ENCODE measurements at regions not wholly inside any gene's neighbourhood (a gene's known extent, or its start where the extent isn't known, plus 50 kb on each side); places are given as distances from the start of the nearest gene placed in this dataset.

GRCh38 chr7:35430547-35431153, 176.8 kb upstream of the TBX20 start:
- TF ChIP-seq POLR2A (IDR thresholded peaks at IDR 0.05; ENCODE audit: low read length) (no peak), GATA1 (IDR thresholded peaks at IDR 0.05; ENCODE audit: low read depth, low read length) (no peak)
- DNase-seq = peak; percentile 26 to 45

GRCh38 chr7:35424869-35425495, 171.1 kb upstream of the TBX20 start:
- peak; percentile 55 to 75 for DNase-seq

GRCh38 chr7:35424440-35424839, 170.5 kb upstream of the TBX20 start:
- TF ChIP-seq POLR2A (IDR thresholded peaks at IDR 0.05; ENCODE audit: low read length) (no peak), GATA1 (IDR thresholded peaks at IDR 0.05; ENCODE audit: low read depth, low read length) (no peak)
- no peak for DNase-seq

More at GRCh38 chr7:35424869-35425495, 171.1 kb upstream of the TBX20 start:
- TF ChIP-seq POLR2A (IDR thresholded peaks at IDR 0.05; ENCODE audit: low read length) (no peak), GATA1 (IDR thresholded peaks at IDR 0.05; ENCODE audit: low read depth, low read length) (no peak)

- TF ChIP-seq POLR2A (IDR thresholded peaks at IDR 0.05; ENCODE audit: low read length) (no peak), GATA1 (IDR thresholded peaks at IDR 0.05; ENCODE audit: low read depth, low read length) (no peak)
- no peak for DNase-seq
Observed at GRCh38 chr7:35422715-35423114, 168.8 kb upstream of the TBX20 start.

GRCh38 chr7:35420656-35421055, 166.8 kb upstream of the TBX20 start:
- no peak for DNase-seq
- no peak for TF ChIP-seq POLR2A (IDR thresholded peaks at IDR 0.05; ENCODE audit: low read length)
- no peak for TF ChIP-seq GATA1 (IDR thresholded peaks at IDR 0.05; ENCODE audit: low read depth, low read length)

- no peak for TF ChIP-seq GATA1 (IDR thresholded peaks at IDR 0.05; ENCODE audit: low read depth, low read length)
- TF ChIP-seq POLR2A (IDR thresholded peaks at IDR 0.05; ENCODE audit: low read length) = no peak
- DNase-seq = no peak
Observed at GRCh38 chr7:35419391-35419755, 165.5 kb upstream of the TBX20 start.

GRCh38 chr7:35418716-35419390, 165.0 kb upstream of the TBX20 start:
- TF ChIP-seq POLR2A (IDR thresholded peaks at IDR 0.05; ENCODE audit: low read length) = no peak
- no peak for TF ChIP-seq GATA1 (IDR thresholded peaks at IDR 0.05; ENCODE audit: low read depth, low read length)
- no peak for DNase-seq

- TF ChIP-seq POLR2A (IDR thresholded peaks at IDR 0.05; ENCODE audit: low read length) = no peak
- TF ChIP-seq GATA1 (IDR thresholded peaks at IDR 0.05; ENCODE audit: low read depth, low read length) = no peak
- DNase-seq = no peak
Observed at GRCh38 chr7:35416568-35416967, 162.7 kb upstream of the TBX20 start.

- TF ChIP-seq POLR2A (IDR thresholded peaks at IDR 0.05; ENCODE audit: low read length) (no peak), GATA1 (IDR thresholded peaks at IDR 0.05; ENCODE audit: low read depth, low read length) (no peak)
- DNase-seq = no peak
Observed at GRCh38 chr7:35415411-35415822, 161.5 kb upstream of the TBX20 start.

- no peak for DNase-seq
- TF ChIP-seq POLR2A (IDR thresholded peaks at IDR 0.05; ENCODE audit: low read length) (no peak), GATA1 (IDR thresholded peaks at IDR 0.05; ENCODE audit: low read depth, low read length) (no peak)
Observed at GRCh38 chr7:35411331-35411730, 157.4 kb upstream of the TBX20 start.

GRCh38 chr7:35405461-35405860, 151.6 kb upstream of the TBX20 start:
- DNase-seq = no peak
- no peak for TF ChIP-seq GATA1 (IDR thresholded peaks at IDR 0.05; ENCODE audit: low read depth, low read length)
- TF ChIP-seq POLR2A (IDR thresholded peaks at IDR 0.05; ENCODE audit: low read length) = no peak

- no peak for DNase-seq
- no peak for TF ChIP-seq POLR2A (IDR thresholded peaks at IDR 0.05; ENCODE audit: low read length)
- TF ChIP-seq GATA1 (IDR thresholded peaks at IDR 0.05; ENCODE audit: low read depth, low read length) = no peak
Observed at GRCh38 chr7:35401217-35401879, 147.4 kb upstream of the TBX20 start.

- TF ChIP-seq GATA1 (IDR thresholded peaks at IDR 0.05; ENCODE audit: low read depth, low read length) = no peak
- TF ChIP-seq POLR2A (IDR thresholded peaks at IDR 0.05; ENCODE audit: low read length) = no peak
Observed at GRCh38 chr7:35399840-35400239, 145.9 kb upstream of the TBX20 start.

GRCh38 chr7:35399216-35399615, 145.3 kb upstream of the TBX20 start:
- no peak for DNase-seq
- TF ChIP-seq GATA1 (IDR thresholded peaks at IDR 0.05; ENCODE audit: low read depth, low read length) (no peak), POLR2A (IDR thresholded peaks at IDR 0.05; ENCODE audit: low read length) (no peak)

More at GRCh38 chr7:35399840-35400239, 145.9 kb upstream of the TBX20 start:
- no peak for DNase-seq
